Esophagus muscularis mucosa (tissue), 4 donors: ENCODE measurements at regions not wholly inside any gene's neighbourhood (a gene's known extent, or its start where the extent isn't known, plus 50 kb on each side); places are given as distances from the start of the nearest gene placed in this dataset.

Experiments used
- DNase-seq: peaks from one replicate; pipeline ENCODE4 v3.0.0-alpha.2; 2017; ENCODE audit errors: extremely low spot score
- H3K27ac ChIP-seq, 4 donors: fragments of 200-600 bp; sonication (generic); replicated peaks in 1 of 4; 1 replicate in 3 of 4; 2 replicates in 1 of 4; pipeline ENCODE4 v1.5.1; 2016 to 2019; ENCODE audit warnings: mild to moderate bottlenecking in 1 of 4
- H3K27me3 ChIP-seq, 4 donors: fragments of 200-600 bp; sonication (generic); one replicate each; pipeline versions ENCODE4 v1.5.1 to v1.6.0; 2016 to 2019
- H3K36me3 ChIP-seq, 4 donors: fragments of 200-600 bp; sonication (generic); one replicate each; pipeline ENCODE4 v1.5.1; 2016 to 2019
- H3K4me1 ChIP-seq, 4 donors: fragments of 200-600 bp; sonication (generic); one replicate each; pipeline ENCODE4 v1.5.1; 2016 to 2019
- H3K4me3 ChIP-seq, 4 donors: fragments of 200-600 bp; sonication (generic); 1 replicate in 2 of 4; 2 replicates in 2 of 4; pipeline ENCODE4 v1.5.1; 2016 to 2019; ENCODE audit warnings: mild to moderate bottlenecking in 4 of 4, moderate library complexity in 1 of 4
- H3K9me3 ChIP-seq, 4 donors: fragments of 200-600 bp; sonication (generic); 1 replicate in 3 of 4; 2 replicates in 1 of 4; pipeline ENCODE4 v1.5.1; 2016 to 2019
- CTCF ChIP-seq, 3 experiments: fragments of 200-600 bp in 2 of 3; fragments of 450-650 bp in 1 of 3; sonication (generic) in 2 of 3; IDR thresholded peaks; one replicate each; pipeline ENCODE4 v1.5.1; 2017 to 2019; ENCODE audit warnings: antibody characterized with exemption in 3 of 3, mild to moderate bottlenecking in 2 of 3, moderate library complexity in 1 of 3
- EP300 ChIP-seq: sonication (generic); formaldehyde crosslinking; IDR thresholded peaks from one replicate; pipeline ENCODE4 v1.6.1; 2017; ENCODE audit warnings: antibody characterized with exemption
- POLR2A ChIP-seq: fragments of 450-650 bp; IDR thresholded peaks from one replicate; pipeline ENCODE4 v1.6.1; 2017; ENCODE audit warnings: antibody characterized with exemption, moderate library complexity, mild to moderate bottlenecking, low read depth
- POLR2AphosphoS5 ChIP-seq, 2 donors: sonication (generic); formaldehyde crosslinking; IDR thresholded peaks; one replicate each; pipeline ENCODE4 v1.6.1; 2017; ENCODE audit warnings: antibody characterized with exemption in 2 of 2
- WGBS: methylation state at CpG from one replicate; pipeline ENCODE4 v1.1.5; 2018; 5-methylcytosine and 5-hydroxymethylcytosine counted together
- intact Hi-C: fragments of 100-400 bp; cut with DNase I; formaldehyde crosslinking; loops from one replicate; pipeline ENCODE4 v1.15.1; 2023

GRCh38 chr11:33608386-33608785 lies 92.2 kb downstream of the C11orf91 start:
- intact Hi-C loops: no loop called here
- no peaks in the 10 kb centered on the region for H3K36me3 ChIP-seq
- no peaks in the 10 kb centered on the region for H3K9me3 ChIP-seq
- no peak overlapping the region for H3K4me3 ChIP-seq
- H3K4me1 ChIP-seq: no peaks in the 10 kb centered on the region
- peaks cover 0 to 2% (median 0%) of the 10 kb centered on the region in 4 donors for H3K27me3 ChIP-seq
- no peak for DNase-seq
- no peak overlapping the region for H3K27ac ChIP-seq
- TF ChIP-seq EP300 (no peak), POLR2AphosphoS5 (IDR thresholded peaks at IDR 0.05) (no peak), CTCF (IDR thresholded peaks at IDR 0.05) (no peak), POLR2A (no peak)

- no peaks in the 10 kb centered on the region for H3K36me3 ChIP-seq
Observed at GRCh38 chr11:33606762-33607161, 93.9 kb downstream of the C11orf91 start.

GRCh38 chr11:33605703-33606102 lies 94.9 kb downstream of the C11orf91 start:
- no peak overlapping the region for H3K27ac ChIP-seq
- H3K4me1 ChIP-seq: no peaks in the 10 kb centered on the region
- WGBS: 91% methylated on average over 3 of the region's 3 CpGs
- TF ChIP-seq POLR2A: no peak
- no peaks in the 10 kb centered on the region for H3K9me3 ChIP-seq
- DNase-seq: no peak
- no peak overlapping the region for H3K4me3 ChIP-seq
- H3K36me3 ChIP-seq: no peaks in the 10 kb centered on the region
- peaks cover 0 to 4% (median 0%) of the 10 kb centered on the region in 4 donors for H3K27me3 ChIP-seq
- intact Hi-C loops: no loop called here

More at GRCh38 chr11:33606762-33607161, 93.9 kb downstream of the C11orf91 start:
- H3K4me3 ChIP-seq: no peak overlapping the region
- H3K27ac ChIP-seq: no peak overlapping the region
- WGBS: 91% methylated on average over 10 of the region's 10 CpGs
- H3K9me3 ChIP-seq: no peaks in the 10 kb centered on the region
- no peaks in the 10 kb centered on the region for H3K4me1 ChIP-seq
- no peak for DNase-seq
- no peak for TF ChIP-seq POLR2AphosphoS5 (IDR thresholded peaks at IDR 0.05)
- TF ChIP-seq POLR2A: no peak
- no peak for TF ChIP-seq CTCF (IDR thresholded peaks at IDR 0.05)
- TF ChIP-seq EP300: no peak
- peaks cover 0 to 4% (median 0%) of the 10 kb centered on the region in 4 donors for H3K27me3 ChIP-seq
- intact Hi-C loops: no loop called here

- Histone ChIP-seq H3K27me3 (peaks cover 0 to 30% (median 0%) of the 10 kb centered on the region in 4 donors), H3K27ac (no peak overlapping the region), H3K4me3 (no peak overlapping the region), H3K36me3 (no peaks in the 10 kb centered on the region), H3K9me3 (peaks cover 0 to 16% (median 14%) of the 10 kb centered on the region in 4 donors), H3K4me1 (no peaks in the 10 kb centered on the region)
- 65% methylated on average over 19 of the region's 19 CpGs for WGBS
- TF ChIP-seq CTCF (IDR thresholded peaks at IDR 0.05) (no peak), POLR2A (no peak), EP300 (no peak), POLR2AphosphoS5 (IDR thresholded peaks at IDR 0.05) (no peak)
- DNase-seq: no peak
- intact Hi-C loops: no loop called here
Observed at GRCh38 chr11:33598426-33599069, 102.1 kb downstream of the C11orf91 start.

GRCh38 chr11:33594188-33594587 lies 106.4 kb downstream of the C11orf91 start:
- DNase-seq: no peak
- H3K4me1 ChIP-seq: no peaks in the 10 kb centered on the region
- no peak for TF ChIP-seq POLR2A
- TF ChIP-seq POLR2AphosphoS5 (IDR thresholded peaks at IDR 0.05): no peak
- TF ChIP-seq EP300: no peak
- no peak for TF ChIP-seq CTCF (IDR thresholded peaks at IDR 0.05)
- H3K27ac ChIP-seq: no peak overlapping the region
- intact Hi-C loops: no loop called here
- H3K27me3 ChIP-seq: peaks cover 0 to 19% (median 0%) of the 10 kb centered on the region in 4 donors
- H3K9me3 ChIP-seq: peaks cover 0 to 19% (median 15%) of the 10 kb centered on the region in 4 donors
- H3K36me3 ChIP-seq: no peaks in the 10 kb centered on the region
- H3K4me3 ChIP-seq: no peak overlapping the region
